ENCODE measurements at regions not wholly inside any gene's neighbourhood (a gene's known extent, or its start where the extent isn't known, plus 50 kb on each side); places are given as distances from the start of the nearest gene placed in this dataset.

DNA sequence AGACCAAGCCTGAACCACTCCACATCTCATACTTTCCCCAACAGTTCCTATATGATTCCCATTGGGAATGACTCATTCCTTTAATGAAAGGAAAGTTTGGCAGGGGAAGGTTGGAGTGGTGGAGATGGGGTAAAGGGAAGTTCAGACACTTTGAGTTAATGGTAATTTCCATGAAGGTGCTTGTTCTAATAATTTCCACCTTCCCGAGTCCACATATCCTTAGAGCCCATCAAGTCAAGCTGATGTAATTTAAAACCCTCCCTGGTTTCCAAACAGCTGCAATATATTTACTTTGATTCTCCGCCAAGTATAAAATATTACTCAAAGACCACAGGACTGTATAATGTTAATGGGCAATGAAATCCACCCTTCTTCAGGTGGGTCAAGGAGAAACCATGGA, 95.0 kb upstream of the GALNT15 start:
- peaks cover 4% of the 10 kb centered on the region for H3K36me3 Mint-ChIP-seq (ENCODE audit: unreplicated experiment)
- H3K27ac Mint-ChIP-seq (ENCODE audit: unreplicated experiment) = peak overlapping the region; percentile 35
- TF ChIP-seq, protein P1, sequence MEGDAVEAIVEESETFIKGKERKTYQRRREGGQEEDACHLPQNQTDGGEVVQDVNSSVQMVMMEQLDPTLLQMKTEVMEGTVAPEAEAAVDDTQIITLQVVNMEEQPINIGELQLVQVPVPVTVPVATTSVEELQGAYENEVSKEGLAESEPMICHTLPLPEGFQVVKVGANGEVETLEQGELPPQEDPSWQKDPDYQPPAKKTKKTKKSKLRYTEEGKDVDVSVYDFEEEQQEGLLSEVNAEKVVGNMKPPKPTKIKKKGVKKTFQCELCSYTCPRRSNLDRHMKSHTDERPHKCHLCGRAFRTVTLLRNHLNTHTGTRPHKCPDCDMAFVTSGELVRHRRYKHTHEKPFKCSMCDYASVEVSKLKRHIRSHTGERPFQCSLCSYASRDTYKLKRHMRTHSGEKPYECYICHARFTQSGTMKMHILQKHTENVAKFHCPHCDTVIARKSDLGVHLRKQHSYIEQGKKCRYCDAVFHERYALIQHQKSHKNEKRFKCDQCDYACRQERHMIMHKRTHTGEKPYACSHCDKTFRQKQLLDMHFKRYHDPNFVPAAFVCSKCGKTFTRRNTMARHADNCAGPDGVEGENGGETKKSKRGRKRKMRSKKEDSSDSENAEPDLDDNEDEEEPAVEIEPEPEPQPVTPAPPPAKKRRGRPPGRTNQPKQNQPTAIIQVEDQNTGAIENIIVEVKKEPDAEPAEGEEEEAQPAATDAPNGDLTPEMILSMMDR (IDR thresholded peaks at IDR 0.05) = no peak
- H3K9me3 Mint-ChIP-seq (ENCODE audit: unreplicated experiment) = peaks cover 11% of the 10 kb centered on the region
- no peak for DNase-seq (ENCODE audit: extremely low spot score, unreplicated experiment)
- H3K4me3 Mint-ChIP-seq (ENCODE audit: unreplicated experiment) = no peak overlapping the region
- peaks cover 27% of the 10 kb centered on the region for H3K4me1 Mint-ChIP-seq (ENCODE audit: unreplicated experiment)
- no peaks in the 10 kb centered on the region for H3K27me3 Mint-ChIP-seq (ENCODE audit: unreplicated experiment)

DNA sequence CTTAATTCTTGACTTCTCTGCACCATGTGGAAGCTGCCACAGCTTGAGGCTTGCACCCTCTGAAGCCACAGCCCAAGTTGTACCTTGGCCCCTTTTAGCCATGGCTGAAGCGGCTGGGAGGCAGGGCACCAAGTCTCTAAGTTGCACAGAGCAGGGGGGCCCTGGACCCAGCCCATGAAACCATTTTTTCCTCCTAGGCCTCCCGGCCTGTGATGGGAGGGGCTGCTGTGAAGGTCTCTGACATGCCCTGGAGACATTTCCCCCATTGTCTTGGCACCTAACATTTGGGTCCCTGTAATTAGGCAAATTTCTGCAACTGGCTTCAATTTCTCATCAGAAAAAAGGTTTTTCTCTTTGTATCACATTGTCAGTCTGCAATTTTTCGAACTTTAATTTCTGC, 92.8 kb upstream of the GALNT15 start:
- peaks cover 11% of the 10 kb centered on the region for H3K9me3 Mint-ChIP-seq (ENCODE audit: unreplicated experiment)
- H3K27ac Mint-ChIP-seq (ENCODE audit: unreplicated experiment) = no peak overlapping the region
- DNase-seq (ENCODE audit: extremely low spot score, unreplicated experiment) = no peak
- peaks cover 40% of the 10 kb centered on the region for H3K4me1 Mint-ChIP-seq (ENCODE audit: unreplicated experiment)
- H3K27me3 Mint-ChIP-seq (ENCODE audit: unreplicated experiment) = no peaks in the 10 kb centered on the region
- TF ChIP-seq, protein P1 (IDR thresholded peaks at IDR 0.05) = no peak
- H3K4me3 Mint-ChIP-seq (ENCODE audit: unreplicated experiment) = no peak overlapping the region
- H3K36me3 Mint-ChIP-seq (ENCODE audit: unreplicated experiment) = peaks cover 4% of the 10 kb centered on the region

DNA sequence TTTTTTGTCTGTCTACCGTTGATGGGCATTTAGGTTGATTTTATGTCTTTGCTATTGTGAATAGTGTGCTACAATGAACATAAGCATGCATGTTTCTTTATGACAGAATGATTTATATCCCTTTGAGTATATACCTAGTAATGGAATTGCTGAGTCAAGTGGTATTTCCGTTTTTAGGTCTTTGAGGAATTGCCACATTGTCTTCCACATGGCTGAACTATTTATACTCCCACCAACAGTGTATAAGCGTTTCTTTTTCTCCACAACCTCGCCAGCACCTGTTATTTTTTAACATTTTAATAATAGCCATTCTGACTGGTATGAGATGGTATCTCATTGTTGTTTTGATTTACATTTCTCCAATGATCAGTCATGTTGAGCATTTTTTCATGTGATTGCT, 89.6 kb upstream of the GALNT15 start:
- H3K27me3 Mint-ChIP-seq (ENCODE audit: unreplicated experiment) = no peaks in the 10 kb centered on the region
- no peak for DNase-seq (ENCODE audit: extremely low spot score, unreplicated experiment)
- H3K27ac Mint-ChIP-seq (ENCODE audit: unreplicated experiment) = no peak overlapping the region
- TF ChIP-seq, protein P1 (IDR thresholded peaks at IDR 0.05) = no peak
- peaks cover 14% of the 10 kb centered on the region for H3K4me1 Mint-ChIP-seq (ENCODE audit: unreplicated experiment)
- peaks cover 4% of the 10 kb centered on the region for H3K36me3 Mint-ChIP-seq (ENCODE audit: unreplicated experiment)
- peaks cover 9% of the 10 kb centered on the region for H3K9me3 Mint-ChIP-seq (ENCODE audit: unreplicated experiment)
- H3K4me3 Mint-ChIP-seq (ENCODE audit: unreplicated experiment) = no peak overlapping the region

DNA sequence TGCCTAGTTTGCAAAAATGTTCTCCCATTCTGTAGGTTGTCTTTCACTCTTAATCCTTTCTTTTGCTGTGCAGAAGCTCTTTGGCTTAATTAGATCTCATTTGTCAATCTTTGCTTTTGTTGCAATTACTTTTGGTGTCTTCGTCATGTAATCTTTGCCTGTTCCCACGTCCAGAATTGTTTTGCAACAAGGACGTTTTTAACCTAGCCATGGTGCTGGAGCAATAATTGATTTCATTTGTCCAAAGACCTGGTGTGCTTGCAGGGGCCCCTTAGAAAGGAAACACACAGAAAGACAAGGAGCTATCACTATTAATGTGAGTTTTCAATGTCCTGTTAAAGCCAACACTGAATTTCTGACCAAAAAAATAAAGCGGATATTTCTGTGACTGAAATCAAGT, 89.1 kb upstream of the GALNT15 start:
- Mint-ChIP-seq H3K4me1 (ENCODE audit: unreplicated experiment) (peaks cover 13% of the 10 kb centered on the region), H3K4me3 (ENCODE audit: unreplicated experiment) (no peak overlapping the region), H3K27me3 (ENCODE audit: unreplicated experiment) (no peaks in the 10 kb centered on the region), H3K27ac (ENCODE audit: unreplicated experiment) (no peak overlapping the region), H3K36me3 (ENCODE audit: unreplicated experiment) (peaks cover 4% of the 10 kb centered on the region), H3K9me3 (ENCODE audit: unreplicated experiment) (peaks cover 8% of the 10 kb centered on the region)
- TF ChIP-seq, protein P1 (IDR thresholded peaks at IDR 0.05) = no peak
- DNase-seq (ENCODE audit: extremely low spot score, unreplicated experiment) = no peak

DNA sequence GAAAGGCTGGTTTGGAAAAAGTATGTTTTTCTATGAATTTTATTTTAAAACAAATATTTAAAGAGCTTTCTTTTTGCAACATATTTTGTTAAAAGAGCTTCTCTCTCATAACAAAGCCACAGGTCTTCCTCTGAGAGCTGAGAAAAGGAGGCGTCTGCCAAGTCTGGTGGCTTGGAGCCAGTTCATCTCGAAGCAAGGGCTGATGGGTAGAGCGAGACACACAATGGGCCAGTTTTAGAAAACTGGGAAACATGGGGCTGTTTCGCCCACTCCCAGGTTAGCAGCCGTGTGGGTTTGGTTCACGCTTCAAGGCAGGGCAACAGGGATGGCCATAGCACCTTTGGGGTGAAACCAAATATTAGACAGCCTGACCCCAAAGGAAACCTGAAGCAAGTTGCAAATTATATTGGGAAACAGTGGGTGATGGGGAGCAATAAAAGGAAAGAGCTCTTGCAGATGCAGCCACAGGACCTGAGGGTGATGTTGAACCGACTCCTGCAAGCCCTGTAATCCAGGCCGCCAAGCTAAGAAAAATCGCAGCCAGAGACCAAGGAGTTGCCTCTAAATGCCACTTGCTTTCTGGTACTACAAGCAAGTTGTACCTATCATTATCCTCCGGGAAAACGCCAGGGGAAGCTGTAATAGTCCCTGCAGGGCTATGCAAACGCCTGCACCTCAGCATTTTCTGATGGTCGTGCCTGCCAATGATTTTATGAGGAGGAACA, 88.4 kb upstream of the GALNT15 start:
- Mint-ChIP-seq H3K9me3 (ENCODE audit: unreplicated experiment) (peaks cover 5% of the 10 kb centered on the region), H3K27me3 (ENCODE audit: unreplicated experiment) (no peaks in the 10 kb centered on the region), H3K27ac (ENCODE audit: unreplicated experiment) (no peak overlapping the region), H3K4me1 (ENCODE audit: unreplicated experiment) (peaks cover 13% of the 10 kb centered on the region), H3K36me3 (ENCODE audit: unreplicated experiment) (peaks cover 4% of the 10 kb centered on the region), H3K4me3 (ENCODE audit: unreplicated experiment) (no peak overlapping the region)
- no peak for DNase-seq (ENCODE audit: extremely low spot score, unreplicated experiment)
- TF ChIP-seq, protein P1 (IDR thresholded peaks at IDR 0.05) = no peak
